ENCODE measurements at regions not wholly inside any gene's neighbourhood (a gene's known extent, or its start where the extent isn't known, plus 50 kb on each side); places are given as distances from the start of the nearest gene placed in this dataset.

- no peaks in the 10 kb centered on the region for H3K9me3 ChIP-seq (ENCODE audit: low read depth)
- no peak overlapping the region for H3K4me3 ChIP-seq
- no peaks in the 10 kb centered on the region for H3K36me3 ChIP-seq
- no peak overlapping the region for H3K27ac ChIP-seq
- no peak for TF ChIP-seq CTCF (IDR thresholded peaks at IDR 0.05; ENCODE audit: low read depth, low read length)
- peaks cover 9% of the 10 kb centered on the region for H3K4me1 ChIP-seq (ENCODE audit: low read depth)
- H3K27me3 ChIP-seq = no peaks in the 10 kb centered on the region
- DNase-seq (ENCODE audit: low read depth in 1 of 2, low spot score in 1 of 2) = no peak
Measured at GRCh38 chr4:123300222-123301039, 96.2 kb upstream of the SPRY1 start.

- Histone ChIP-seq H3K27me3 (no peaks in the 10 kb centered on the region), H3K4me1 (ENCODE audit: low read depth) (peaks cover 9% of the 10 kb centered on the region), H3K27ac (no peak overlapping the region), H3K36me3 (no peaks in the 10 kb centered on the region), H3K9me3 (ENCODE audit: low read depth) (no peaks in the 10 kb centered on the region), H3K4me3 (no peak overlapping the region)
- DNase-seq (ENCODE audit: low read depth in 1 of 2, low spot score in 1 of 2) = no peak
- TF ChIP-seq CTCF (IDR thresholded peaks at IDR 0.05; ENCODE audit: low read depth, low read length) = no peak
Measured at GRCh38 chr4:123301923-123302322, 94.7 kb upstream of the SPRY1 start.

GRCh38 chr4:123304151-123304964 lies 92.2 kb upstream of the SPRY1 start:
- no peaks in the 10 kb centered on the region for H3K36me3 ChIP-seq
- peaks cover 9% of the 10 kb centered on the region for H3K4me1 ChIP-seq (ENCODE audit: low read depth)
- no peak overlapping the region for H3K4me3 ChIP-seq
- no peaks in the 10 kb centered on the region for H3K27me3 ChIP-seq
- DNase-seq (ENCODE audit: low read depth in 1 of 2, low spot score in 1 of 2) = peak in 1 of 2 donors; percentile 48
- no peak overlapping the region for H3K27ac ChIP-seq
- H3K9me3 ChIP-seq (ENCODE audit: low read depth) = no peaks in the 10 kb centered on the region
- no peak for TF ChIP-seq CTCF (IDR thresholded peaks at IDR 0.05; ENCODE audit: low read depth, low read length)

GRCh38 chr4:123305736-123306135 lies 90.9 kb upstream of the SPRY1 start:
- Histone ChIP-seq H3K9me3 (ENCODE audit: low read depth) (no peaks in the 10 kb centered on the region), H3K27ac (no peak overlapping the region), H3K4me3 (no peak overlapping the region), H3K27me3 (no peaks in the 10 kb centered on the region), H3K36me3 (no peaks in the 10 kb centered on the region), H3K4me1 (ENCODE audit: low read depth) (peaks cover 4% of the 10 kb centered on the region)
- DNase-seq (ENCODE audit: low read depth in 1 of 2, low spot score in 1 of 2) = no peak
- no peak for TF ChIP-seq CTCF (IDR thresholded peaks at IDR 0.05; ENCODE audit: low read depth, low read length)

GRCh38 chr4:123306769-123307168 lies 89.8 kb upstream of the SPRY1 start:
- Histone ChIP-seq H3K4me1 (ENCODE audit: low read depth) (peaks cover 4% of the 10 kb centered on the region), H3K36me3 (no peaks in the 10 kb centered on the region), H3K27ac (no peak overlapping the region), H3K27me3 (no peaks in the 10 kb centered on the region), H3K4me3 (no peak overlapping the region), H3K9me3 (ENCODE audit: low read depth) (no peaks in the 10 kb centered on the region)
- no peak for TF ChIP-seq CTCF (IDR thresholded peaks at IDR 0.05; ENCODE audit: low read depth, low read length)
- no peak for DNase-seq (ENCODE audit: low read depth in 1 of 2, low spot score in 1 of 2)

Measured in cardiac muscle cell (in vitro differentiated cells and primary cell).